ENCODE measurements at regions not wholly inside any gene's neighbourhood (a gene's known extent, or its start where the extent isn't known, plus 50 kb on each side); places are given as distances from the start of the nearest gene placed in this dataset.

GRCh38 chr3:18645619-18646018, 220.5 kb upstream of the SATB1 start:
- H3K27me3 ChIP-seq (replicated peaks; ENCODE audit: insufficient read depth, low read depth, low read length, poor library complexity), result no peaks in the 10 kb centered on the region
- CTCF ChIA-PET, result no interaction called here
- no TSS peak for BruUV-seq (replicated peaks)

DNA sequence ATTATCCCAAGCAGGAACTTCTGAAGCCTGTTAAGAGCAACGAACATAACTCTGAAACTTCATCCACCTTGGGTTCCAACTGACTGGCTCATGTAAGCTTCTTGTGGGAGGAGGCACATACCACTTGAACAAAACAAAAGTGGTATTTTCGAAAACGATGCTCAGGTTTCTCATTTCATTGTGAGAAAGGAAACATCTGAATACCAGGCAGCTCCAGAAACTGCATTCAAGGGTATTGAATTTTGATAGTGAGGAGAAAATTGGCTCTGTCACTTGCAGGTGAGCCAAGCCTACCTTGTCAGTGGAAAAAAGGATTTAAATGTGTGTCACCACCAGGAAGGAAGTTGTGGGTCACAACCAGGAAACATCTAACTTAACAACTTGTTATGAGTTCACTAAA, 218.1 kb upstream of the SATB1 start:
- no peaks in the 10 kb centered on the region for H3K4me1 ChIP-seq (ENCODE audit: insufficient read depth, low read length, poor library complexity, severe bottlenecking)
- no peaks in the 10 kb centered on the region for H3K36me3 ChIP-seq (ENCODE audit: insufficient read depth, low read length, poor library complexity, severe bottlenecking)
- ChIA-PET POLR2A (ENCODE audit: low non-redundant PET) (no interaction called here), CTCF (no interaction called here)
- H3K27me3 ChIP-seq (replicated peaks; ENCODE audit: insufficient read depth, low read depth, low read length, poor library complexity), result no peaks in the 10 kb centered on the region
- intact Hi-C loops (cut with micrococcal nuclease; ENCODE audit: unreplicated experiment), result no loop called here
- H3K9me3 ChIP-seq (ENCODE audit: low read depth, low read length, poor library complexity, severe bottlenecking), result peaks cover 6% of the 10 kb centered on the region
- no peak overlapping the region for H3K4me3 ChIP-seq (ENCODE audit: low read depth, low read length, poor library complexity, severe bottlenecking)
- TF ChIP-seq EZH2 (IDR thresholded peaks at IDR 0.05; ENCODE audit: borderline replicate concordance, low read depth, low read length, poor library complexity, severe bottlenecking), result no peak
- TF ChIP-seq, protein P1, sequence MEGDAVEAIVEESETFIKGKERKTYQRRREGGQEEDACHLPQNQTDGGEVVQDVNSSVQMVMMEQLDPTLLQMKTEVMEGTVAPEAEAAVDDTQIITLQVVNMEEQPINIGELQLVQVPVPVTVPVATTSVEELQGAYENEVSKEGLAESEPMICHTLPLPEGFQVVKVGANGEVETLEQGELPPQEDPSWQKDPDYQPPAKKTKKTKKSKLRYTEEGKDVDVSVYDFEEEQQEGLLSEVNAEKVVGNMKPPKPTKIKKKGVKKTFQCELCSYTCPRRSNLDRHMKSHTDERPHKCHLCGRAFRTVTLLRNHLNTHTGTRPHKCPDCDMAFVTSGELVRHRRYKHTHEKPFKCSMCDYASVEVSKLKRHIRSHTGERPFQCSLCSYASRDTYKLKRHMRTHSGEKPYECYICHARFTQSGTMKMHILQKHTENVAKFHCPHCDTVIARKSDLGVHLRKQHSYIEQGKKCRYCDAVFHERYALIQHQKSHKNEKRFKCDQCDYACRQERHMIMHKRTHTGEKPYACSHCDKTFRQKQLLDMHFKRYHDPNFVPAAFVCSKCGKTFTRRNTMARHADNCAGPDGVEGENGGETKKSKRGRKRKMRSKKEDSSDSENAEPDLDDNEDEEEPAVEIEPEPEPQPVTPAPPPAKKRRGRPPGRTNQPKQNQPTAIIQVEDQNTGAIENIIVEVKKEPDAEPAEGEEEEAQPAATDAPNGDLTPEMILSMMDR (conservative IDR thresholded peaks at IDR 0.05; ENCODE audit: low read depth, low read length), result no peak
- no peak overlapping the region for H3K27ac ChIP-seq (ENCODE audit: low read depth, low read length, poor library complexity, severe bottlenecking)
- no TSS peak for BruUV-seq (replicated peaks)
- no peak for DNase-seq (ENCODE audit: low spot score)

More at GRCh38 chr3:18645619-18646018, 220.5 kb upstream of the SATB1 start:
- Histone ChIP-seq H3K36me3 (ENCODE audit: insufficient read depth, low read length, poor library complexity, severe bottlenecking) (no peaks in the 10 kb centered on the region), H3K27ac (ENCODE audit: low read depth, low read length, poor library complexity, severe bottlenecking) (no peak overlapping the region), H3K4me3 (ENCODE audit: low read depth, low read length, poor library complexity, severe bottlenecking) (no peak overlapping the region), H3K9me3 (ENCODE audit: low read depth, low read length, poor library complexity, severe bottlenecking) (peaks cover 3% of the 10 kb centered on the region), H3K4me1 (ENCODE audit: insufficient read depth, low read length, poor library complexity, severe bottlenecking) (no peaks in the 10 kb centered on the region)
- intact Hi-C loops (cut with micrococcal nuclease; ENCODE audit: unreplicated experiment), result no loop called here
- no peak for DNase-seq (ENCODE audit: low spot score)
- POLR2A ChIA-PET (ENCODE audit: low non-redundant PET), result no interaction called here
- TF ChIP-seq EZH2 (IDR thresholded peaks at IDR 0.05; ENCODE audit: borderline replicate concordance, low read depth, low read length, poor library complexity, severe bottlenecking), result no peak
- TF ChIP-seq, protein P1 (conservative IDR thresholded peaks at IDR 0.05; ENCODE audit: low read depth, low read length), result no peak

DNA sequence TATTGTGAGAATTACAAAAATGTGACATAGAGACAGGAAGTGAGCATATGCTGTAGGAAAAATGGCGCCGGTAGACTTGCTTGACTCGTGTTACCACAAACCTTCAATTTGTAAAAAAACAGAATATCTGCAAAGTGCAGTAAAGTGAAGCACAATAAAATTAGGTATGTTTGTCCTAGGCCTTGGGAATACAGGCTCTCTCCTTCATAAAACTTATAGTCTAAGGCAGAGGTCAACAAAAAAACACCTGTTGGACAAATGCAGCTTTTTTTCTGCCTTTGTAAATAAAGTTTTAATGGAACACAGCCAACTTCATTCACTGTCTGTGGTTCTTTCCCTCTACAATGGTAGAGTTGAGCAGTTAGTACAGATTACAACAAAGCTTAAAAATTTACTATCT, 216.8 kb upstream of the SATB1 start:
- TF ChIP-seq EZH2 (IDR thresholded peaks at IDR 0.05; ENCODE audit: borderline replicate concordance, low read depth, low read length, poor library complexity, severe bottlenecking), result no peak
- TF ChIP-seq, protein P1 (conservative IDR thresholded peaks at IDR 0.05; ENCODE audit: low read depth, low read length), result no peak
- Histone ChIP-seq H3K27me3 (replicated peaks; ENCODE audit: insufficient read depth, low read depth, low read length, poor library complexity) (no peaks in the 10 kb centered on the region), H3K36me3 (ENCODE audit: insufficient read depth, low read length, poor library complexity, severe bottlenecking) (no peaks in the 10 kb centered on the region), H3K4me1 (ENCODE audit: insufficient read depth, low read length, poor library complexity, severe bottlenecking) (no peaks in the 10 kb centered on the region), H3K27ac (ENCODE audit: low read depth, low read length, poor library complexity, severe bottlenecking) (no peak overlapping the region), H3K9me3 (ENCODE audit: low read depth, low read length, poor library complexity, severe bottlenecking) (peaks cover 6% of the 10 kb centered on the region), H3K4me3 (ENCODE audit: low read depth, low read length, poor library complexity, severe bottlenecking) (no peak overlapping the region)
- BruUV-seq (replicated peaks), result no TSS peak
- intact Hi-C loops (cut with micrococcal nuclease; ENCODE audit: unreplicated experiment), result no loop called here
- ChIA-PET POLR2A (ENCODE audit: low non-redundant PET) (no interaction called here), CTCF (no interaction called here)
- DNase-seq (ENCODE audit: low spot score), result no peak
